ENCODE measurements at regions not wholly inside any gene's neighbourhood (a gene's known extent, or its start where the extent isn't known, plus 50 kb on each side); places are given as distances from the start of the nearest gene placed in this dataset.

- H3K4me3 ChIP-seq (ENCODE audit: low read length): no peak overlapping the region
- H3K27me3 ChIP-seq (ENCODE audit: control insufficient read depth, insufficient read depth, low read length): no peaks in the 10 kb centered on the region
- DNase-seq (no peak), ATAC-seq (no peak)
- Mint-ChIP-seq H3K27ac (no peak overlapping the region), H3K9me3 (peaks cover 3 to 4% of the 10 kb centered on the region in 2 donors), H3K27me3 (ENCODE audit: low read depth in 2 of 2) (no peaks in the 10 kb centered on the region), H3K4me3 (no peak overlapping the region), H3K36me3 (no peaks in the 10 kb centered on the region), H3K4me1 (no peaks in the 10 kb centered on the region)
- intact Hi-C loops (cut with micrococcal nuclease): no loop called here
- no peaks in the 10 kb centered on the region for H3K9me3 ChIP-seq (ENCODE audit: control insufficient read depth, insufficient read depth, low read length)
- H3K4me1 ChIP-seq (ENCODE audit: control insufficient read depth, insufficient read depth, low read length): no peaks in the 10 kb centered on the region
- H3K27ac ChIP-seq (ENCODE audit: low read length): no peak overlapping the region
- H3K36me3 ChIP-seq (ENCODE audit: control insufficient read depth, insufficient read depth, low read length): no peaks in the 10 kb centered on the region
- WGBS (ENCODE audit: insufficient coverage): 89% methylated on average over 4 of the region's 4 CpGs
- no peak for TF ChIP-seq CTCF (IDR thresholded peaks at IDR 0.05)
Measured at GRCh38 chr3:99325402-99325801, 313.0 kb upstream of the COL8A1 start.

- Histone ChIP-seq H3K9me3 (ENCODE audit: control insufficient read depth, insufficient read depth, low read length) (no peaks in the 10 kb centered on the region), H3K36me3 (ENCODE audit: control insufficient read depth, insufficient read depth, low read length) (no peaks in the 10 kb centered on the region), H3K4me3 (ENCODE audit: low read length) (no peak overlapping the region), H3K4me1 (ENCODE audit: control insufficient read depth, insufficient read depth, low read length) (no peaks in the 10 kb centered on the region), H3K27ac (ENCODE audit: low read length) (no peak overlapping the region), H3K27me3 (ENCODE audit: control insufficient read depth, insufficient read depth, low read length) (no peaks in the 10 kb centered on the region)
- H3K4me1 Mint-ChIP-seq: no peaks in the 10 kb centered on the region
- no peaks in the 10 kb centered on the region for H3K36me3 Mint-ChIP-seq
- 57% methylated on average over 3 of the region's 3 CpGs for WGBS (ENCODE audit: insufficient coverage)
- no peaks in the 10 kb centered on the region for H3K27me3 Mint-ChIP-seq (ENCODE audit: low read depth in 2 of 2)
- no peak overlapping the region for H3K4me3 Mint-ChIP-seq
- peaks cover 3 to 4% of the 10 kb centered on the region in 2 donors for H3K9me3 Mint-ChIP-seq
- DNase-seq: no peak
- intact Hi-C loops (cut with micrococcal nuclease): no loop called here
- no peak overlapping the region for H3K27ac Mint-ChIP-seq
- no peak for ATAC-seq
- TF ChIP-seq CTCF (IDR thresholded peaks at IDR 0.05): no peak
Measured at GRCh38 chr3:99324636-99325203, 313.7 kb upstream of the COL8A1 start.

GRCh38 chr3:99323940-99324339 lies 314.5 kb upstream of the COL8A1 start:
- H3K4me3 ChIP-seq (ENCODE audit: low read length): no peak overlapping the region
- Mint-ChIP-seq H3K9me3 (peaks cover 3 to 7% of the 10 kb centered on the region in 2 donors), H3K4me1 (no peaks in the 10 kb centered on the region), H3K27ac (no peak overlapping the region), H3K27me3 (ENCODE audit: low read depth in 2 of 2) (no peaks in the 10 kb centered on the region), H3K4me3 (no peak overlapping the region), H3K36me3 (no peaks in the 10 kb centered on the region)
- DNase-seq: no peak
- H3K27ac ChIP-seq (ENCODE audit: low read length): no peak overlapping the region
- intact Hi-C loops (cut with micrococcal nuclease): no loop called here
- no peaks in the 10 kb centered on the region for H3K4me1 ChIP-seq (ENCODE audit: control insufficient read depth, insufficient read depth, low read length)
- no peak for ATAC-seq
- WGBS (ENCODE audit: insufficient coverage): no CpG with 5 or more reads among the region's 1 CpG
- TF ChIP-seq CTCF (IDR thresholded peaks at IDR 0.05): no peak
- H3K9me3 ChIP-seq (ENCODE audit: control insufficient read depth, insufficient read depth, low read length): no peaks in the 10 kb centered on the region
- no peaks in the 10 kb centered on the region for H3K27me3 ChIP-seq (ENCODE audit: control insufficient read depth, insufficient read depth, low read length)
- no peaks in the 10 kb centered on the region for H3K36me3 ChIP-seq (ENCODE audit: control insufficient read depth, insufficient read depth, low read length)

GRCh38 chr3:99322551-99322950 lies 315.8 kb upstream of the COL8A1 start:
- Mint-ChIP-seq H3K27ac (no peak overlapping the region), H3K27me3 (ENCODE audit: low read depth in 2 of 2) (no peaks in the 10 kb centered on the region), H3K4me3 (no peak overlapping the region), H3K36me3 (no peaks in the 10 kb centered on the region), H3K4me1 (no peaks in the 10 kb centered on the region), H3K9me3 (peaks cover 3 to 7% of the 10 kb centered on the region in 2 donors)
- Histone ChIP-seq H3K36me3 (ENCODE audit: control insufficient read depth, insufficient read depth, low read length) (no peaks in the 10 kb centered on the region), H3K4me3 (ENCODE audit: low read length) (no peak overlapping the region), H3K9me3 (ENCODE audit: control insufficient read depth, insufficient read depth, low read length) (no peaks in the 10 kb centered on the region), H3K4me1 (ENCODE audit: control insufficient read depth, insufficient read depth, low read length) (no peaks in the 10 kb centered on the region), H3K27me3 (ENCODE audit: control insufficient read depth, insufficient read depth, low read length) (no peaks in the 10 kb centered on the region), H3K27ac (ENCODE audit: low read length) (no peak overlapping the region)
- intact Hi-C loops (cut with micrococcal nuclease): no loop called here
- DNase-seq (no peak), ATAC-seq (no peak)
- TF ChIP-seq CTCF (IDR thresholded peaks at IDR 0.05): no peak

Data from natural killer cell (primary cell).